ENCODE measurements at regions not wholly inside any gene's neighbourhood (a gene's known extent, or its start where the extent isn't known, plus 50 kb on each side); places are given as distances from the start of the nearest gene placed in this dataset.

DNA sequence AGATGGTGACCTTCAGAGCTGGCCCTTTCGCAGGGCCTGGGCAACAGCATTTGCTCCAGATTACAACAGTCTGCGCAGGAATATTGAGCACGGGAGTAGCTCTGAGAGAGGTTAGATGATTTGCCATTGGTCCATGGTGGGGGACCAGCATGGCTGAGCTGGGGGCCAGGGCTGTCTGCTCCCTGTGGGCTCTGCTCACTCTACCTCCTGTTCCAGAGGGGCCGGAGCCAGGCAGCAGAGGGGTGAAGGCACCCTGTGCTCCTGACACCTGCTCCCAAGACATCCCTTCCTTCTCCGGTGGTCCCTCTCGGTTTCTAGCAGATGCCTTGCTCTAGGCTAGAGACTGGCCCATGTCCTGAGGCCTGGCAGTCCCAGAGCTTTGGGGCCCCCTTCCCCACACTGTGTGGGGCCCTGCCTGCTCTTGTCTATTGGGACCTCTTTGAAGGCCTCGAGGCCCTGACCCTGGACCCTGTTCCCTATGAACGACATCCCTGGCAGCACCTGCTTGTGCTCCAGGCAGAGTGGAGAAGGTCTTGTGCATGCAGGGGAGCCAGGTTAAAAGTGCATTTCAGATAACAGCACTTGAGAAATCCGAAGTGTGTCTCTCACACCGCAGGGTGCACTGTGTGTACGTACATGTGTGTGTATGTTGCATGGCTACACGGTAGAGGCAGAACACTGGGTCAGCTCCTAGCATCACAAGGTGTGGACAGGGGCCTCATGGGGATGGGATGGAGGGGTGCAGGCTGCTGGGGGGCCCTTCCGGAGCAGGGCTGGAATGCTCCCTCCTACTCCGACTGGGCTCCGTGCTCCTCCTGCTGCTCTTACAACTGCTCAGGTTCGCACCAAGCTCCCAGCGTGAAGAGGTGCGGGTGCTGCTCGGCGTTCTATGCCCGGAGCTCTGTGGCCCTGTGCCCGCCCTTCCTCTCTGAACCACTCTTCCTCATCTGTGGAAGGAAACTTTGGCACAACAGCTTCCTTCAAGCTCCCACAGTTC is 123.3 kb upstream of the B3GAT1 start:
- no peak for DNase-seq (ENCODE audit: low read depth)

- DNase-seq (ENCODE audit: low read depth): no peak
Observed at GRCh38 chr11:134533511-134533910, 121.5 kb upstream of the B3GAT1 start.

DNA sequence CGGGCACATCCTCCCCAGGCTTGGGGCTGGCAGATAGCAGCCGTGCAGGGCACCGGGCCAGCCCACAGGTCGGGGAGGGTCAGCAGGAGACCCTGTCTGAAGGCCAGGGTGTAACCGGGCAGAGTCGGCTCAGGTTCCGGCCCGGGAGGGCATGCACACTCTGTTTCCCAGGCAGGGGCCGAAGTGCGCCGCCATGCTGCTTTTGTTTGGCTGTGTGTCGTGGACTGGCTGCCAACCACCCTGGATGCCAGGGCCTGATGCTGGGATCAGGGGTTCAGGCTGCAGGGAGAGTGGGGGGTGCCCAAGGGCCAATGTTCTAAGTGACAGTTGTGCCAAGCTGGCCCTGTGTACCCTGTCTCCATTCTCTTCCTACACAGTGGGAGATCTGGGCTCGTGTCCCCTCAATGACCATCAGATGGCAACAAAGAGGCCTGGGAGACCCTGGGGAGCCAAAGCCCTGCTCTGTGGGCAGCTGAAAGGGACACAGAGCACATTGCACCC is 120.9 kb upstream of the B3GAT1 start:
- DNase-seq (ENCODE audit: low read depth): no peak

DNA sequence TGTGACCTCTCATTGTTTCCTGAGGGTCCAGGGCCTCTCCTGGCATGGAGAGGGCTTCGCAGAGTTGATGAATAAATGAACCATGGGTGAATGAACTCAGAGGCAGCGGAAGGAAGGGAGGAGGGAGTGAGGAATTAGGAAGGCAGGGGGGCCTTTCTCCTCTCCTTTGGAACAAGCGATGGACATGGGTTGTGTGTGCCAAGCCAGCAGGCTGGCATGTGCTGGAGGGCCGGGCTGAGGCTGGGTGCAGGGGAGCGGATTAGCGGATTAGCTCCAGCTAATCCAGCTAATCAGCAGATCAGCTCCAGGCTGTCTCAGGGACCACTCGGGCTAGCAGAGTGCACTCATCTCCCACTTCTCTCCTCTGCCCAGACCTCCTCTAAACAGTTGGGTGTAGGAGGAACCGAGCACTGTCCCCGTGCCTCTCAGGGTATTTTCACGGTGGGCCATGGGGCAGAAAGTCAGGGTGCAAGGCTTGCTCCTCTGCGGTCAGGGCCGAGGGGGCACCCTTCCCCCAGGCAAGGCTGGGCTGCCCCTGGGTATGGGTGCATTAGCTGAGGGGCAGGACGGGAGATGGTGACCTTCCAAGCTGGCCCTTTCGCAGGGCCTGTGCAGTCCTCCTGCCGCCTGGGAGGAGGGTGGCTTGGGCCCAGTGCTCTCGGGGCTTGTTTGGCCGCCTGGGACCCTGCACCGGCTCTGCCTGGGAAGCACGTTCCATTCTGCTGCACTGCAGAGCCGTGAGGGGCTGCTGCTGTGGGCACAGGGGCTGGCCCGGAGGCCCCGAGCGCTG is 120.3 kb upstream of the B3GAT1 start:
- no peak for DNase-seq (ENCODE audit: low read depth)

DNA sequence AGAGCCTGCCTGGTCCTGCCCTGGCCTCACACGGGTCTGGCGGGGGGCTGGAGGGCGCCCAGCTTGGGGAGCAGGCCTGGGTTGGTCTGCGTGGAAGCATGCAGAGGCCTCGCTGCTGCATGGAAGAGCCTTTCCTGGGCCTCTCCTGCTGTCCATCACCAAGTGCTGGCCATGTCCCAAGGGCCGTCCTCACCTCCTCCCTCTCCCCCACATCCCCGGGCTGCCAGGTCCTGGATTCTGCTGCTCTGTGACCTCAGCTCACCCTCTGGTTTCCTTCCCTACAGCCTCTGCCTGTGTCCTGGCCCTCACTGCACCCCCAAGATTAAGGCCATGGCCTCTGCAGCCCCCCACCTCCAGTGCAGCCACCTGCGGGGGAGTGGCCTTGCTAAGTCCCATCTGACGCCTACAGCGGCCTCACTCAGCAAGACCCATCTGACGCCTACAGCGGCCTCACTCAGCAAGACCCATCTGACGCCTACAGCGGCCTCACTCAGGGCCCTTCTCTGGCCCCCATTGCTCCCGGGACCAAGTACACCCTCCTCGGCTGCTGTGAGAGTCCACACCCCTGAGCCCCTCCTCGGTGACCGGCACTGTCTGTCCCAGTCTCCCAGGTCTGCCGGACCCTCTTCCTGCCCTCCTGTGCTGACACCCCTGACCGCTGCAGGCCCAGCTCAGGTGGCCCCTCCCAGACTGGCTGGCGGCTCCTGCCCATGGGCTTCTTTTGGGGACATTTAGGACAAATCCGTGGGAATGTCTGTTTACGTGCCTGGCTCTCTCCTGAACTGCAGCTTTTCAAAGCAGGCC is 119.5 kb upstream of the B3GAT1 start:
- DNase-seq (ENCODE audit: low read depth): no peak

GRCh38 chr11:134530636-134531326 is 118.7 kb upstream of the B3GAT1 start:
- peak; percentile 25 for DNase-seq (ENCODE audit: low read depth)

DNA sequence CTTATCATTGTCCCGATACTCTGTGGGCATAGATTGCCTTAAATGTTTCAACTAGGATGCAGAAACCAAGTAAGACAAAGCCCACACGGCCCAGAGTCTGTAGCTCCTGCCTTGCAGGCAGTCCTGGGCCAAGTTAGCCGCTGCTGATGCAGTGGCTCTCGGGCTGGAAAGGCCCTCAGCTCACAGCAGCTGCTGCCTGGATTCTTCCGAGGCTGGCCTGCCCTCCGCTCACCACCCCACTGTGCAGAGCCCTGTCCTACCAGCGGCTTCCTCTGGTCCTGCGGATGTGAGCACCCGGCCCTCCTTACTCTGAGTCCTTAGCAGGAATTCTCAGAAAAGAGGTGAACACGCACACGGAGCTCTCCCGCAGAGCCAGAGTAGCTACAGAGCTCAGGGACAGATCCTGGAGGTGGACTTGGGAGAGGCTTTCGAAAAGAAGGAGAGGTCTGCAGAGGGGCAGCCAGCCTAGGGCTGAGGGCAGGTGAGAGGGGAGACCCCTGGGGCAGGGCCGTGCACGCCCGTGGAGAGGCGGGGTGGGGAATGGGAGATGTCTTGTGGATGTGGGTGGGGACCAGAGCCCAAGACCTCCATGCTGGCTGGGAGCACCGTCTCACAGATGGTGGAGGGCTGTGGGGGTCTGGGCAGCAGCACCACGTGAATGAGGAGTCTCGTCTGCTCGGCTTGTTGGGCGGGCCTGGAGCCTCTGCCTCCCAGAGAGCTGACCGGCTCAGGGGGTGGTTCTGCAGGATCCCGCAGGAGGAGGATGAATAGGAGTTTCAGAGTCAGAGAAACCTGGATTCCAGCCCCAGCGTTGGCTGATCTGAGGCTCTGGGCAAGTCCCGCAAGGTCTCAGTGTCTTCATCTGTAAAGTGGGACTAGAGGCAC is 117.4 kb upstream of the B3GAT1 start:
- no peak for DNase-seq (ENCODE audit: low read depth)

GRCh38 chr11:134528453-134528852 is 116.4 kb upstream of the B3GAT1 start:
- DNase-seq (ENCODE audit: low read depth): no peak

DNA sequence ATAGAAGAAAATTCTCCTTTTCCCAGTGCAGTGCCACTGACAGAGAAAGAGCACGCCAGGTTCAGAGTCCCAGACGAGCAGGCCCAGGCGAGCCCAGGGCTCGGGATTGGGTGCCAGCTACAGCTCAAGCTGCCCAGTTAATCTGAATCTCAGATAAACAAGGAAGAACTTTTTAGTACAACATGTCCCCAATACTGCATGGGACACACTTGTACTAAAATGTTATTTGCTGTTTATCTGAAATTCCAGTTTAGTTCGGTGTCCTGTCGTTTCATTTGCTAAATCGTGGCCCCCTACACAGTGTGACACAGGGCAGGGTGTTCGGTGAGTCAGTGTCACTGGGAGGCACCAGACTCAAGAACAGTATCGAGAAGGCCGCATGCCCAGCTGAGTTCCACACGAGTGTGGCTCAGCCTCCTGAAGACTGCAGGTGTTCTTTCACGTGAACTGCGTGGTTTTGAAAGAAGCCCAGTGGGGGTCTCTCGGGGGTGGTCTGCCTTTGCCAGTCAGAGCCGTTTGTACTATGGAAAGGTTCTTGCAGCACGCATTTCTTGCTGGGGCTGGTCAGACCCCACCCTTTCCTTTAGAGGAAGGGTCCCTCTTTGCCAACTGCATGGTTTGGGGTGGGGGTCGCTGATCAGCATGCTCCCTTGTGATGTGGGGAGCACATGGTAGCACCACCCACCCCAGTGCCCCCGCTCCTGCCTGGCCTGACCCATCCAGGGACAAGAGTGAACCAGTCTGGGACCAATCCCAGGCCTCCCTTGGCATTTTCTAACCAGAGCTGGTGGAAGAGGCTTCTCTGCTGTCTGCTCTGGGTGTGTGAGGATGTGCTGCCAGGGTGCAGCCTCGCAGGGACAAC is 115.6 kb upstream of the B3GAT1 start:
- DNase-seq (ENCODE audit: low read depth): no peak

DNA sequence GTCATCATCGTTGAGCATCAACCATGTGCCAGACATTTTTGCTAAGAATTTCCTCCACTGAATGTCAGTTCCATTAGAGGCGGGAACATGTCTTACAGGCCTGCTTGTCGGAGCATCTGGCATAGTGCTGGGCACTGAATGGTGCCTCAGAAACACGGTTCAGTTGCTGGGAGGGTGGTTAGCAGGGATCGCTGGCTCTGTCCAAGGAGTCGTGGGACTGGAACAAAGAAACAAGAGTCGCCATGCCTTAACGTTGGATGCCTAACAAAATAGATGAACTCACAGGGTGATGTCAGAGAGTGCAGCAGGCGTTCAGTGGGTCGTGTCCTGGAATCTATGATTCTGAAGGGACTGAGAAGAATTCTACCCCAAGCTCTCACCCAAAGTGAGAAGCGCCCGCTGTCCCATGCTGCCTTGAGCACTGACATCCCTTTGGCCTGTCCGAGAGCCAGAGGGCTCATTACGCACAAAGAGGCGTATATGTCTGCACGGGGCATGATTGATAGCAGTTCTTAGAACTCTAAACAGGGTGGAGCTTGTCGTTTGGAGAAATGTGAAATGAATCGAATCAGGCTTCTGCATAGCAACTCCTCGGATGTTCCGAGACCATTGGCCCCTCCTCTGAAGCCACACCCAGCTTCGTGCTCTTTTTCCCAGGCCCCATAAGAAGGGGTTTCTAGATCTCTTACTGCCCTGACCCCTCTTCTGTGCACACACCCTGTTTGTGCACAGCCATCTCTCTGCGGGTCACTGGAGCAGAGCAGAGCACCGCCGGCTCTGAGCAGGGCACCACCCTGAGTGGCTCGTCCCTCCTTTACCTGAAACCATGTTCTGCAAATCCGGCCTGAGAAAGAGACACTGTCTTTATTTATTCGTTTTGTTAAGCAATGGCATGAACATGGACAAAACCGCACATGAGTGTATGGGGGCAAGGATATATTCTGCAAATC is 113.1 kb upstream of the B3GAT1 start:
- no peak for DNase-seq (ENCODE audit: low read depth)

- no peak for DNase-seq (ENCODE audit: low read depth)
Observed at GRCh38 chr11:134524201-134524600, 112.2 kb upstream of the B3GAT1 start.

GRCh38 chr11:134522782-134523570 is 110.9 kb upstream of the B3GAT1 start:
- DNase-seq (ENCODE audit: low read depth): no peak

DNA sequence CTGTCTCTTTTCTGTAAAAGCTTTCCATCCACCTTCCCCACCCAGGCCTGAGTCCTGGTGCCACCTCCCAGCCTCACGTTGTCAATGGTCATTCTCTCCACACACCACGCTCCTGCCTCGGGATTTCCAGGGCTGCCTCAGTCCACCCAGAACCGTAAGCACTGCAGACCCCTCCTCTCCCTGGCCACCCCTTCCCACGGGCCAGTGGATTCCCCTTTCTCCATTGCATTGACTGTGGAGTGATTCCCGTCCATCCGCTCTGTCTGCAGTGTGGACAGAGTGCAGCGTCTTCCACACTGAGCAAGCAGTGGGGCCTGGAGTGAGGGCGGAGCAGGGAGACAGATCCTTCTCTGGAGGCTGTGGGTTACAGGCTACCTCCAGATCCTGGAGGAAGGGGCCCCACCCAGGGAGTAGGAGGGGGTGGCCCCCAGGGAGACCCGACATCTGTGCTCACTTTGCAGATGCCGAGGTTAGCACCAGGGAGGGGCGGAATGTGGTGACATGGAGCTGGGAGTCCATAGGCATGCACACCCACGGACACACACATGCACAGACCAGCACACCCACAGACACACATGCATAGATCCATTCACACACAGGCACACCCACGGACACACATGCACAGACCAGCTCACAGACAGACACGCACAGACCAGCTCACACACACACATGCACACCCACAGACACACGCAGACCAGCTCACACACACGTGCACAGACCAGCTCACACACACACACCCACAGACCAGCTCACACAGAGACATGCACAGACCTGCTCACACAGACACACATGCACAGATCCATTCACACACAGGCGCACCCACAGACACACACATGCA is 109.6 kb upstream of the B3GAT1 start:
- no peak for DNase-seq (ENCODE audit: low read depth)

DNA sequence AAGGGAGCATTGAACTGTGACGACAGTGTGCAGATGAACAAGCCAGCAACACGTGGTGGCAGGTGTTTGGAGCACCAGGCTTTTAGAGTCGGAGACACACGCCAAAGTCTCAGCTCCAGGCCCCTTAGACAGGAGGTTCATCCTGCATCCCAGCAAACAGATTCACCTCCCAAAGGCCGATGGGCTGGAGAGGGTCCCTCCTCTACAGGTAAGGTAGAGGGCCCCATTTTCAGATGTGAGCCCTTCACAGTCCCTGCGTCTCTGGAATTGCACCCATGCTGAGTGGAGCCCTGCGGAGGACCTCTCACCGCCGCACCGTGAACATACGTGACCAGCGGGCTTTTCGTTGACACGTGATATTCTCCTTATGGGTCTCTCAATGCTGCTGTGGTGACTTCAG is 109.0 kb upstream of the B3GAT1 start:
- no peak for DNase-seq (ENCODE audit: low read depth)

- peak; percentile 50 for DNase-seq (ENCODE audit: low read depth)
Observed at GRCh38 chr11:134519788-134520187, 107.7 kb upstream of the B3GAT1 start.

DNA sequence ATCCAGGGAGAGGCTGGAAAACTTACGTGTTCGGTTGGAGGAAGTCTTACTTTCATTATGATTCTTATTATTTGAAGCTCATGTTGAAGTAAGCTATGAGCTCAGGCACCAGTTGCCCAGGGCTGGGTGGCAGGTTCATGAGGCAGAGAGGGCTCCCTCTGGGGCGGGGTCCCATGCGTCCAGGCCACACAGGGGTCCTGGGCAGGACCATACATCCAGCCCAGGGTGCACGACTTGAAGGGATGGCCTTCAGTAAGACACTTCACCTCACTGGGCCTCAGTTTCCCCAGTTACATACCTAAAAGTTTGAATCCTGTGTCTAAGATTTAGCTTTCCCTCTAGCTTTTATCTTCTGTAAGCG is 107.3 kb upstream of the B3GAT1 start:
- no peak for DNase-seq (ENCODE audit: low read depth)

Data from forelimb muscle (tissue), 1 donor.